ENCODE measurements at regions not wholly inside any gene's neighbourhood (a gene's known extent, or its start where the extent isn't known, plus 50 kb on each side); places are given as distances from the start of the nearest gene placed in this dataset.
"Not testable (repeated sequence)": the region's sequence is repeated elsewhere in the genome, so short reads cannot be mapped to it uniquely, and the experiment has no call there.

GRCh38 chr7:10724449-10724848 lies 249.2 kb upstream of the PHF14 start:
- DNase-seq = no peak

GRCh38 chr7:10727636-10728035 lies 246.0 kb upstream of the PHF14 start:
- DNase-seq = no peak

GRCh38 chr7:10731253-10731773 lies 242.4 kb upstream of the PHF14 start:
- DNase-seq = no peak

GRCh38 chr7:10733747-10734146 lies 239.9 kb upstream of the PHF14 start:
- DNase-seq = no peak

GRCh38 chr7:10734595-10734994 lies 239.1 kb upstream of the PHF14 start:
- no peak for DNase-seq

GRCh38 chr7:10739401-10739800 lies 234.3 kb upstream of the PHF14 start:
- no peak for DNase-seq

GRCh38 chr7:10740805-10741204 lies 232.9 kb upstream of the PHF14 start:
- no peak for DNase-seq

- DNase-seq = no peak
Measured at GRCh38 chr7:10756981-10757380, 216.7 kb upstream of the PHF14 start.

GRCh38 chr7:10759120-10759519 lies 214.6 kb upstream of the PHF14 start:
- no peak for DNase-seq

- DNase-seq = no peak
Measured at GRCh38 chr7:10767771-10768170, 205.9 kb upstream of the PHF14 start.

GRCh38 chr7:10770176-10770575 lies 203.5 kb upstream of the PHF14 start:
- DNase-seq = no peak

GRCh38 chr7:10773430-10773829 lies 200.2 kb upstream of the PHF14 start:
- no peak for DNase-seq

- DNase-seq = no peak
Measured at GRCh38 chr7:10779465-10780399, 193.9 kb upstream of the PHF14 start.

GRCh38 chr7:10780400-10780747 lies 193.3 kb upstream of the PHF14 start:
- no peak for DNase-seq

- DNase-seq = not testable (repeated sequence)
Measured at GRCh38 chr7:10786976-10787375, 186.7 kb upstream of the PHF14 start.

- no peak for DNase-seq
Measured at GRCh38 chr7:10789170-10789569, 184.5 kb upstream of the PHF14 start.

GRCh38 chr7:10790910-10791309 lies 182.8 kb upstream of the PHF14 start:
- DNase-seq = no peak

GRCh38 chr7:10793995-10794775 lies 179.5 kb upstream of the PHF14 start:
- DNase-seq = no peak

- DNase-seq = no peak
Measured at GRCh38 chr7:10797157-10797556, 176.5 kb upstream of the PHF14 start.

GRCh38 chr7:10798044-10798443 lies 175.6 kb upstream of the PHF14 start:
- no peak for DNase-seq

GRCh38 chr7:10799475-10799874 lies 174.2 kb upstream of the PHF14 start:
- DNase-seq = no peak

GRCh38 chr7:10802011-10802410 lies 171.7 kb upstream of the PHF14 start:
- no peak for DNase-seq

- DNase-seq = no peak
Measured at GRCh38 chr7:10802526-10802925, 171.1 kb upstream of the PHF14 start.

- no peak for DNase-seq
Measured at GRCh38 chr7:10803720-10804119, 170.0 kb upstream of the PHF14 start.
